ENCODE measurements at regions not wholly inside any gene's neighbourhood (a gene's known extent, or its start where the extent isn't known, plus 50 kb on each side); places are given as distances from the start of the nearest gene placed in this dataset.
"Not testable (repeated sequence)": the region's sequence is repeated elsewhere in the genome, so short reads cannot be mapped to it uniquely, and the experiment has no call there.

- no peak for DNase-seq
Observed at GRCh38 chr3:194950906-194951628, 265.4 kb downstream of the FAM43A start.

- DNase-seq: not testable (repeated sequence)
Observed at GRCh38 chr3:194951629-194951920, 265.9 kb downstream of the FAM43A start.

- no peak for DNase-seq
Observed at GRCh38 chr3:194951931-194952582, 266.4 kb downstream of the FAM43A start.

- DNase-seq: no peak
Observed at GRCh38 chr3:194952841-194953241, 267.2 kb downstream of the FAM43A start.

GRCh38 chr3:194953291-194953690 lies 267.6 kb downstream of the FAM43A start:
- DNase-seq: no peak

- DNase-seq: no peak
Observed at GRCh38 chr3:194955546-194955945, 269.9 kb downstream of the FAM43A start.

GRCh38 chr3:194955979-194956696 lies 270.5 kb downstream of the FAM43A start:
- DNase-seq: no peak

GRCh38 chr3:194956697-194957396 lies 271.2 kb downstream of the FAM43A start:
- DNase-seq: no peak

- DNase-seq: no peak
Observed at GRCh38 chr3:194957743-194958240, 272.1 kb downstream of the FAM43A start.

GRCh38 chr3:194959217-194959616 lies 273.5 kb downstream of the FAM43A start:
- DNase-seq: no peak

GRCh38 chr3:194959666-194960065 lies 274.0 kb downstream of the FAM43A start:
- not testable (repeated sequence) for DNase-seq

GRCh38 chr3:194960446-194961032 lies 274.9 kb downstream of the FAM43A start:
- peak; percentile 4 for DNase-seq

GRCh38 chr3:194961149-194961548 lies 275.5 kb downstream of the FAM43A start:
- DNase-seq: peak; percentile 8

GRCh38 chr3:194961571-194961970 lies 275.9 kb downstream of the FAM43A start:
- no peak for DNase-seq

GRCh38 chr3:194962056-194962455 lies 276.4 kb downstream of the FAM43A start:
- peak; percentile 3 for DNase-seq

- DNase-seq: peak; percentile 0
Observed at GRCh38 chr3:194964809-194965208, 279.1 kb downstream of the FAM43A start.

GRCh38 chr3:194967151-194968117 lies 281.8 kb downstream of the FAM43A start:
- peak; percentile 5 for DNase-seq

- DNase-seq: no peak
Observed at GRCh38 chr3:194970066-194970465, 284.4 kb downstream of the FAM43A start.

GRCh38 chr3:194971009-194971408 lies 285.3 kb downstream of the FAM43A start:
- no peak for DNase-seq

- peak; percentile 17 for DNase-seq
Observed at GRCh38 chr3:194971965-194972364, 286.3 kb downstream of the FAM43A start.

GRCh38 chr3:194972641-194973040 lies 287.0 kb downstream of the FAM43A start:
- DNase-seq: no peak

All from stimulated activated CD8-positive, alpha-beta memory T cell treated with anti-CD3 and anti-CD28 coated beads, Interleukin-4, amount 100 ng/mL, for 48 hours (primary cell).